Right cardiac atrium (tissue), 5 donors: ENCODE measurements at regions not wholly inside any gene's neighbourhood (a gene's known extent, or its start where the extent isn't known, plus 50 kb on each side); places are given as distances from the start of the nearest gene placed in this dataset.

ENCODE experiments used
- ATAC-seq, 2 donors: fragments of 200-7000 bp; cut with Tn5 transposase; one replicate each; pipeline versions ENCODE4 v1.8.0 to v1.9.1; 2020; ENCODE audit warnings: moderate library complexity in 2 of 2, mild to moderate bottlenecking in 1 of 2
- DNase-seq, 3 donors: peaks; one replicate each; pipeline ENCODE4 v3.0.0-alpha.2; 2020
- H3K27ac ChIP-seq: one replicate; pipeline ENCODE4 v1.5.1; 2013; ENCODE audit warnings: mild to moderate bottlenecking, low read length, control low read depth, moderate library complexity
- H3K27me3 ChIP-seq: one replicate; pipeline ENCODE4 v1.6.1; 2013; ENCODE audit not compliant: control insufficient read depth, insufficient read depth
- H3K4me1 ChIP-seq: one replicate; pipeline ENCODE4 v1.6.1; 2013; ENCODE audit warnings: low read length; ENCODE audit not compliant: control insufficient read depth, insufficient read depth
- H3K4me3 ChIP-seq: one replicate; pipeline ENCODE4 v1.5.1; 2013; ENCODE audit warnings: low read length, control low read depth
- H3K9me3 ChIP-seq: one replicate; pipeline ENCODE4 v1.6.1; 2013; ENCODE audit warnings: low read length; ENCODE audit not compliant: control insufficient read depth
- WGBS: extraction: QIAGEN DNeasy Blood & Tissue Kit; methylation state at CpG from one replicate; pipeline ENCODE4 v1.1.7; 2013; 5-methylcytosine and 5-hydroxymethylcytosine counted together
- intact Hi-C, 4 donors: fragments of 100-400 bp; cut with DNase I; formaldehyde crosslinking; loops; one replicate each; pipeline versions ENCODE4 v1.11.0 to v1.14.0; 2022 to 2023
- donor health status: healthy with polysubstance abuse.
- donor health status: DM: no; HTN: yes; CAD: no.
- donor health status: DM: no; HTN: no; CAD: no.
- donor health status: DM: no; HTN: yes; CAD: no; lungs with severe emphysema.
- donor health status: DM: yes; HTN: yes; CAD: no.

GRCh38 chr10:105473170-105473569, 832.1 kb downstream of the SORCS3 start:
- H3K9me3 ChIP-seq: no peaks in the 10 kb centered on the region
- no peaks in the 10 kb centered on the region for H3K4me1 ChIP-seq
- H3K27me3 ChIP-seq: no peaks in the 10 kb centered on the region
- H3K27ac ChIP-seq: no peak overlapping the region
- peak; percentile 29 to 70 for ATAC-seq
- H3K4me3 ChIP-seq: no peak overlapping the region
- no peak for DNase-seq
- intact Hi-C loops: no loop called here
- WGBS: 30% methylated on average over 4 of the region's 4 CpGs

- H3K4me3 ChIP-seq: no peak overlapping the region
- ATAC-seq: no peak
- 62% methylated on average over 1 of the region's 1 CpG for whole genome bisulfite sequencing
These were observed 827.7 kb downstream of the SORCS3 start for GRCh38 chr10:105468759-105469158.

GRCh38 chr10:105466521-105466920, 825.4 kb downstream of the SORCS3 start:
- DNase-seq (no peak), ATAC-seq (no peak)
- no peaks in the 10 kb centered on the region for H3K9me3 ChIP-seq
- H3K4me1 ChIP-seq: no peaks in the 10 kb centered on the region
- intact Hi-C loops: no loop called here
- H3K4me3 ChIP-seq: no peak overlapping the region
- no peaks in the 10 kb centered on the region for H3K27me3 ChIP-seq
- no peak overlapping the region for H3K27ac ChIP-seq
- WGBS: 87% methylated on average over 1 of the region's 1 CpG

More at GRCh38 chr10:105468759-105469158, 827.7 kb downstream of the SORCS3 start:
- no peaks in the 10 kb centered on the region for H3K27me3 ChIP-seq
- intact Hi-C loops: no loop called here
- no peaks in the 10 kb centered on the region for H3K9me3 ChIP-seq
- DNase-seq: no peak
- H3K27ac ChIP-seq: no peak overlapping the region
- no peaks in the 10 kb centered on the region for H3K4me1 ChIP-seq

GRCh38 chr10:105434970-105435369, 793.9 kb downstream of the SORCS3 start:
- ATAC-seq (no peak), DNase-seq (no peak)
- 64% methylated on average over 1 of the region's 1 CpG for WGBS

GRCh38 chr10:105413997-105414396, 772.9 kb downstream of the SORCS3 start:
- Histone ChIP-seq H3K9me3 (no peaks in the 10 kb centered on the region), H3K4me3 (no peak overlapping the region), H3K27ac (no peak overlapping the region), H3K4me1 (no peaks in the 10 kb centered on the region), H3K27me3 (no peaks in the 10 kb centered on the region)
- ATAC-seq (no peak), DNase-seq (no peak)
- WGBS: 70% methylated on average over 4 of the region's 4 CpGs
- intact Hi-C loops: no loop called here

More at GRCh38 chr10:105434970-105435369, 793.9 kb downstream of the SORCS3 start:
- Histone ChIP-seq H3K4me1 (no peaks in the 10 kb centered on the region), H3K27me3 (no peaks in the 10 kb centered on the region), H3K27ac (no peak overlapping the region), H3K4me3 (no peak overlapping the region), H3K9me3 (no peaks in the 10 kb centered on the region)
- intact Hi-C loops: no loop called here

GRCh38 chr10:105409370-105409769, 768.3 kb downstream of the SORCS3 start:
- DNase-seq: no peak
- WGBS: 60% methylated on average over 1 of the region's 1 CpG

GRCh38 chr10:105406488-105406887, 765.4 kb downstream of the SORCS3 start:
- no peak for ATAC-seq
- 75% methylated on average over 2 of the region's 2 CpGs for WGBS
- intact Hi-C loops: no loop called here

More at GRCh38 chr10:105409370-105409769, 768.3 kb downstream of the SORCS3 start:
- ATAC-seq: no peak
- Histone ChIP-seq H3K4me3 (no peak overlapping the region), H3K9me3 (no peaks in the 10 kb centered on the region), H3K27ac (no peak overlapping the region), H3K4me1 (no peaks in the 10 kb centered on the region), H3K27me3 (no peaks in the 10 kb centered on the region)
- intact Hi-C loops: no loop called here

GRCh38 chr10:105398202-105398601, 757.1 kb downstream of the SORCS3 start:
- ATAC-seq: peak; percentile 55 to 61
- intact Hi-C loops: no loop called here
- H3K4me3 ChIP-seq: no peak overlapping the region
- DNase-seq: peak; percentile 19 to 36 (median 31)
- WGBS: 11% methylated on average over 4 of the region's 4 CpGs
- no peaks in the 10 kb centered on the region for H3K27me3 ChIP-seq
- no peaks in the 10 kb centered on the region for H3K9me3 ChIP-seq
- no peaks in the 10 kb centered on the region for H3K4me1 ChIP-seq
- H3K27ac ChIP-seq: no peak overlapping the region

More at GRCh38 chr10:105406488-105406887, 765.4 kb downstream of the SORCS3 start:
- H3K27me3 ChIP-seq: no peaks in the 10 kb centered on the region
- H3K27ac ChIP-seq: no peak overlapping the region
- H3K9me3 ChIP-seq: no peaks in the 10 kb centered on the region
- no peak overlapping the region for H3K4me3 ChIP-seq
- H3K4me1 ChIP-seq: no peaks in the 10 kb centered on the region
- DNase-seq: no peak

- ATAC-seq: no peak
- H3K4me3 ChIP-seq: no peak overlapping the region
- 86% methylated on average over 12 of the region's 12 CpGs for WGBS
- H3K4me1 ChIP-seq: no peaks in the 10 kb centered on the region
- DNase-seq: peak in 1 of 3 donors; percentile 0
- intact Hi-C loops: no loop called here
- H3K27ac ChIP-seq: no peak overlapping the region
- H3K27me3 ChIP-seq: no peaks in the 10 kb centered on the region
- no peaks in the 10 kb centered on the region for H3K9me3 ChIP-seq
These were observed 750.7 kb downstream of the SORCS3 start for GRCh38 chr10:105391670-105392351.

- H3K27ac ChIP-seq: no peak overlapping the region
- DNase-seq (no peak), ATAC-seq (no peak)
- H3K4me3 ChIP-seq: no peak overlapping the region
- H3K27me3 ChIP-seq: no peaks in the 10 kb centered on the region
- intact Hi-C loops: no loop called here
- H3K9me3 ChIP-seq: no peaks in the 10 kb centered on the region
- no peaks in the 10 kb centered on the region for H3K4me1 ChIP-seq
- 79% methylated on average over 3 of the region's 3 CpGs for WGBS
These were observed 746.9 kb downstream of the SORCS3 start for GRCh38 chr10:105387971-105388370.

- Histone ChIP-seq H3K4me3 (no peak overlapping the region), H3K27ac (no peak overlapping the region), H3K9me3 (no peaks in the 10 kb centered on the region), H3K27me3 (no peaks in the 10 kb centered on the region), H3K4me1 (no peaks in the 10 kb centered on the region)
- DNase-seq: no peak
- ATAC-seq: no peak
- intact Hi-C loops: no loop called here
These were observed 742.9 kb downstream of the SORCS3 start for GRCh38 chr10:105383978-105384377.

GRCh38 chr10:105370692-105371091, 729.6 kb downstream of the SORCS3 start:
- H3K27me3 ChIP-seq: no peaks in the 10 kb centered on the region
- DNase-seq (no peak), ATAC-seq (no peak)
- no peak overlapping the region for H3K27ac ChIP-seq
- no peak overlapping the region for H3K4me3 ChIP-seq
- no peaks in the 10 kb centered on the region for H3K9me3 ChIP-seq
- 86% methylated on average over 5 of the region's 5 CpGs for WGBS
- intact Hi-C loops: no loop called here
- H3K4me1 ChIP-seq: no peaks in the 10 kb centered on the region
